ENCODE measurements at regions not wholly inside any gene's neighbourhood (a gene's known extent, or its start where the extent isn't known, plus 50 kb on each side); places are given as distances from the start of the nearest gene placed in this dataset.
"Not testable (repeated sequence)": the region's sequence is repeated elsewhere in the genome, so short reads cannot be mapped to it uniquely, and the experiment has no call there.

DNA sequence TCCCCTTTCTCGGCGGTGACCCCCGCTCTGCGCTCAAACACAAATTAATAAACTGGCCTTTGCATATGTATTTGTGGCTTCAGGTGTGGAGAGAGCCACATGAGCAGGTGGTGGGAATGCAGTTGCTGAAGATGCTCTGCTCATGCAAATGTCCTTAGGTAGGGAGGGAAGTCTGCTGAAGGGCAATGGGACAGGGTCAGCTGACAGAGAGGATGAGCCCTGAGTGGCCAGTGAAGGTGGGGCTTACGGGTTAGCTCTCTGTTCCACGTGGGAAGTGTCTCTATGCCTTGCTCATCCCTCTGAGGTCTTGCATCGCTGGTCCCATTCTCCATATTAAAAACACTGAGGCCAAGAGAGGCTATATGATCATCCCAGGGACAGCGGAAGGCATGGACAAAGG, 74.2 kb upstream of the CCL1 start:
- H3K9me3 ChIP-seq (ENCODE audit: control insufficient read depth, insufficient read depth, low read length), result no peaks in the 10 kb centered on the region
- H3K27me3 ChIP-seq (ENCODE audit: control insufficient read depth, insufficient read depth, low read length), result no peaks in the 10 kb centered on the region
- no peaks in the 10 kb centered on the region for H3K36me3 ChIP-seq (ENCODE audit: control insufficient read depth, insufficient read depth, low read length)
- no peak overlapping the region for H3K4me3 ChIP-seq (ENCODE audit: low read depth, low read length)
- H3K4me1 ChIP-seq (ENCODE audit: control insufficient read depth, insufficient read depth, low read length), result peaks cover 2% of the 10 kb centered on the region
- no peak overlapping the region for H3K9ac ChIP-seq (ENCODE audit: low read depth, low read length)

DNA sequence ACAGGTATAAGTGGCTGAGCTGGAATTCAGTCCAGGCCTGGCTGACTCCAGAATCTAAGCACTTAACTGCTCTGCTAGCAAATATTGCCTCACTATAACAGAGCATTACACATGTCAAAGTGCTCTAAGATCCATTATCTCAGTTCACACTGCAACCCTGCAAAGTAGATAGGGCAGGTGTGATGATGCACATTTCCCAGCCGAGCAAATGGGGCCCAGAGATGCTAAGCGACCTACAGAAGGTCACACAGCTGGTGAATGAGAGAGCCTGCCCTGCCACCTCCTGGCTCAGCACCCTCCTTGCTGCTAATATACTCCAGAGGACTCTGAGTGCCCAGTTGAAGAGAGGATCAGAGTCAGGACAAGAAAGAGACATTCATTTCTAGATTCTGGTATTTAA, 73.6 kb upstream of the CCL1 start:
- Histone ChIP-seq H3K9me3 (ENCODE audit: control insufficient read depth, insufficient read depth, low read length) (no peaks in the 10 kb centered on the region), H3K4me1 (ENCODE audit: control insufficient read depth, insufficient read depth, low read length) (peaks cover 2% of the 10 kb centered on the region), H3K36me3 (ENCODE audit: control insufficient read depth, insufficient read depth, low read length) (no peaks in the 10 kb centered on the region), H3K27me3 (ENCODE audit: control insufficient read depth, insufficient read depth, low read length) (no peaks in the 10 kb centered on the region), H3K4me3 (ENCODE audit: low read depth, low read length) (no peak overlapping the region), H3K9ac (ENCODE audit: low read depth, low read length) (no peak overlapping the region)

DNA sequence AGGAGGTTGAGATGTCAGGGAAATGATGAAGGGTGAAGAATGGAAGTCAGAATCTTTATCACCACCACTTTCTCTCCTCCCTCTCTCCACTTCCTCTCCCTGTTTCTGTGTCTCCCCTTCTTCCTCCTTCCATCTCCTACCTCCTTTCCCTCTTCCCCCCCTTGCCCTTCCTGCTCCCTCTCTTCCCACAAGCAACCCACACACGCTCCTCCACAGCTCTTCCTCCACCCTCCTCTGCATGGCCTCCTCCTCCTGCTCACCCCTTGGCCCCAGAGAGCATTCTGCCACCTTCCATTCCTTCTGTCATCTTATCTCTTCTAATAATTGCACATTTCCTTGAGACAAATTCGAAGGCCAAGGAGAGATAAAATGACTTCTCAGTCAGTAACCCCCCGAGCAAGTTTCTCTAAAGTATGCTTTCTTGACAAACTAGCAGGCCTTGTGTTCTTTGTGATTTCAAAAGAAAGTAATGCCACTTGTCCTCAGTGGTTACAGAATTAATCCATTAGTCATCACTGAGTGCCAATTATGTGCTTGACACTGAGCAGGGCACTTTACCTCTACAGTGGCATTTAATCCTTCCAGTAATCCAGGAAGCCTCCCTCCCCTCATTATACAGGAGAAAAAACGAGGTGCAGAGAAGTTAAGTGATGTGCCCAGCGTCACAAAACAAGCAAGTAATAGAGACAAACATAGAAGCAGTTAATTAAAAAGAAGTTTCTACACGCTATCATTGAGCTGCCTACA, 72.3 kb upstream of the CCL1 start:
- no peak overlapping the region for H3K4me3 ChIP-seq (ENCODE audit: low read depth, low read length)
- H3K9ac ChIP-seq (ENCODE audit: low read depth, low read length), result no peak overlapping the region
- H3K36me3 ChIP-seq (ENCODE audit: control insufficient read depth, insufficient read depth, low read length), result no peaks in the 10 kb centered on the region
- H3K27me3 ChIP-seq (ENCODE audit: control insufficient read depth, insufficient read depth, low read length), result no peaks in the 10 kb centered on the region
- H3K4me1 ChIP-seq (ENCODE audit: control insufficient read depth, insufficient read depth, low read length), result peaks cover 2% of the 10 kb centered on the region
- no peaks in the 10 kb centered on the region for H3K9me3 ChIP-seq (ENCODE audit: control insufficient read depth, insufficient read depth, low read length)

DNA sequence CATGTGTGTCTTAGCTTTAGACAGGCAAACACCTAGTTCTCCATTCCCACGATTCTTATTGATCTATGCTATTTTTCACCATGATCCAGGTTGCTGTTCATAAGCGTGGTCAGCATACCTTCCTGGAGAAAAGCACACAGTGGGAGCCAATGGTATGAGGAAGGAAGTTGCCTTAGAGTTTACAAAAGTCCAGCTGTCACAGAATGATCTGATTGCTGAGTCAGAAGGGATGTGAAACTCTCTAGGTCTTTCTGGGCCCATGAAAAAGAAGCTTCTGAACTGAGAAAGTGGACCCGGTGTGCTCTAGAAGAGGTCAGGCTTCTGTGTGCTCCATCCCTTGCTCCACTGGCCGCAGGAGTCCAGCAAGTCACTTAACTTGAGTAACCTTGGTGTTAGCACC, 71.0 kb upstream of the CCL1 start:
- H3K4me1 ChIP-seq (ENCODE audit: control insufficient read depth, insufficient read depth, low read length), result peaks cover 2% of the 10 kb centered on the region
- H3K9ac ChIP-seq (ENCODE audit: low read depth, low read length), result no peak overlapping the region
- H3K9me3 ChIP-seq (ENCODE audit: control insufficient read depth, insufficient read depth, low read length), result no peaks in the 10 kb centered on the region
- H3K4me3 ChIP-seq (ENCODE audit: low read depth, low read length), result no peak overlapping the region
- no peaks in the 10 kb centered on the region for H3K27me3 ChIP-seq (ENCODE audit: control insufficient read depth, insufficient read depth, low read length)
- no peaks in the 10 kb centered on the region for H3K36me3 ChIP-seq (ENCODE audit: control insufficient read depth, insufficient read depth, low read length)

DNA sequence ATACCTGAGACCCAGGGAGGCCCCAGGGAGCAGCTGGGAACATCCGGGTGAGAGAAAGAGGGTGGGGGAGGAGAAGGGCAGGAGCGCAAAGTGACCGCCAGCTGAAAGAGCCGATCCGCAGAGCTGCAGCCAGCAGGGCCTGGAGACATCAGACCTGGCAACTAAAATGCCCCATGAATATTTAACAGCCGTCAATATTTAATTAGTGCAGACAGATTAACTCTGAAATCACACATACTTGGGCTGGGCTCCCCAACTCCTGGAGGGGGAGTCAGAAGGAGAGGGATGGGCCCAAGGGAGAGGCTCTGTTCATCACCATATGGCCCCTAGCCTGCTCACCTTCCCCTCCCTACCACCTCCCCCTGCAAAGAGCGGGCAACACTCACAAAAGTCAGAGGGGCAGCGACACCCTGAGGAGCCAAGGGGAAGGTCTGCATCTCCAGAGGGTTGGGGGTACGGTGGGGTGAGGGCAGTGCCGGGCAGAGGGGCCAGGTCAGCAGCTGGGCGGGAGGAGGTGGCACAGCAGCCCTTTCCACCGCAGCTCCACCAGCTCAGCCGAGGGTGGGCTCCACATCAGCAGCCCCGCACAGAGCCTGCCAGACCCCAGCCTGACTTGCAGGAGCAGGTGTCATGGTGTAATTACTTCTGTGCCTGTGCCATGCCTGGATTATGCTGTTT, 61.9 kb upstream of the CCL1 start:
- H3K4me3 ChIP-seq (ENCODE audit: low read depth, low read length), result peak overlapping the region; percentile 41
- H3K9ac ChIP-seq (ENCODE audit: low read depth, low read length), result no peak overlapping the region
- H3K9me3 ChIP-seq (ENCODE audit: control insufficient read depth, insufficient read depth, low read length), result no peaks in the 10 kb centered on the region
- no peaks in the 10 kb centered on the region for H3K36me3 ChIP-seq (ENCODE audit: control insufficient read depth, insufficient read depth, low read length)
- no peaks in the 10 kb centered on the region for H3K4me1 ChIP-seq (ENCODE audit: control insufficient read depth, insufficient read depth, low read length)
- H3K27me3 ChIP-seq (ENCODE audit: control insufficient read depth, insufficient read depth, low read length), result peaks cover 3% of the 10 kb centered on the region

DNA sequence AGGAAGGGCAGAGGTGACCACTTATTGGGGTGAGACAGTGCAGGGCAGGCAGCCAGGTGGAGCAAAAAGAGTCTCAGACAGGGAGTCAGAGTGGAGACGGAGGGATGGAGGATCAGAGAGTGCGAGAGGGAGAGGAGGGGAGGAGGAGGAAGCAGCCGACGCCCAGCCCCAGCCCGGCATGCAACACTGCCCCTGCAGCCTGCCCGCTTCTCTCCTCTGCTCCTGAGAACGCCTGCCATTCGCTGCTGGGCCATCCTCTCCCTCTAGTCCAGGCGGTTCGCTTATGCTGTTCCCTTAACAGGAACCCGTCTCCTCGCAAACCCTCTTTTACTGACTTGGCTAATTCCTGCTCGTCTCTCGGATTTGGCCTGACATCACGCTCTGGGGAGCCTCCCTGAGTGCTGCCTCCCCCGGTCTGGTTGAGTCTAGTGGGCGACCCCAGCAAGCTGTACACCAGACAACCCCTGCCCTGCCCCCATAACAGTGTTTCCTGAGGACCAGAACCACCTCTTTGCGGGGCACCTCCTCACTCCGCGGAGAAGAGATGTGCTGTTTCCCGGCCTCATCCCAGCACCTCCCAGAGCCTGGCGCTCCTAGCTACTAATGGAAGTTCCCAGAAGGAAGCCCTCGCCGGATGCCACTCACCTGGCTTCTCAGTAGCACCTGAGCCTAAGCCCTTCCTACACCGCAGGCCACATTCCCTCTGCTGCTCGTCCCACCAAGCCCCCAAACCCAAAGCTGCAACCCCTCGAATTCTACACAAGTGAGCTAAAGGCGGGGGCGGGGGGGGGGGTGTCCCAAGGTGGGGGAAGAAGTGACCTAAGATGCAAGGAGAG, 61.2 kb upstream of the CCL1 start:
- peaks cover 3% of the 10 kb centered on the region for H3K27me3 ChIP-seq (ENCODE audit: control insufficient read depth, insufficient read depth, low read length)
- peak overlapping the region; percentile 53 for H3K4me3 ChIP-seq (ENCODE audit: low read depth, low read length)
- no peak overlapping the region for H3K9ac ChIP-seq (ENCODE audit: low read depth, low read length)

DNA sequence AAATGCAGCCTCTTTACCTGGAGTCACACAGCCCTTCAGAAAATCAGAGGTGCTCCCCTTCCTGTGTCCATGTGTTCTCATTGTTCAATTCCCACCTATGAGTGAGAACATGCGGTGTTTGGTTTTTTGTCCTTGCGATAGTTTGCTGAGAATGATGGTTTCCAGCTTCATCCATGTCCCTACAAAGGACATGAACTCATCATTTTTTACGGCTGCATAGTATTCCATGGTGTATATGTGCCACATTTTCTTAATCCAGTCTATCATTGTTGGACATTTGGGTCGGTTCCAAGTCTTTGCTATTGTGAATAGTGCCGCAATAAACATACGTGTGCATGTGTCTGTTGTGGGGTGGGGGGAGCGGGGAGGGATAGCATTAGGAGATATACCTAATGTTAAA, 60.3 kb upstream of the CCL1 start:
- not testable (repeated sequence) for H3K9ac ChIP-seq (ENCODE audit: low read depth, low read length); H3K9me3 ChIP-seq (ENCODE audit: control insufficient read depth, insufficient read depth, low read length); H3K4me3 ChIP-seq (ENCODE audit: low read depth, low read length); H3K27me3 ChIP-seq (ENCODE audit: control insufficient read depth, insufficient read depth, low read length); H3K36me3 ChIP-seq (ENCODE audit: control insufficient read depth, insufficient read depth, low read length); H3K4me1 ChIP-seq (ENCODE audit: control insufficient read depth, insufficient read depth, low read length)

More for the DNA sequence above, 61.2 kb upstream of the CCL1 start:
- H3K36me3 ChIP-seq (ENCODE audit: control insufficient read depth, insufficient read depth, low read length), result no peaks in the 10 kb centered on the region
- H3K4me1 ChIP-seq (ENCODE audit: control insufficient read depth, insufficient read depth, low read length), result no peaks in the 10 kb centered on the region
- H3K9me3 ChIP-seq (ENCODE audit: control insufficient read depth, insufficient read depth, low read length), result no peaks in the 10 kb centered on the region

DNA sequence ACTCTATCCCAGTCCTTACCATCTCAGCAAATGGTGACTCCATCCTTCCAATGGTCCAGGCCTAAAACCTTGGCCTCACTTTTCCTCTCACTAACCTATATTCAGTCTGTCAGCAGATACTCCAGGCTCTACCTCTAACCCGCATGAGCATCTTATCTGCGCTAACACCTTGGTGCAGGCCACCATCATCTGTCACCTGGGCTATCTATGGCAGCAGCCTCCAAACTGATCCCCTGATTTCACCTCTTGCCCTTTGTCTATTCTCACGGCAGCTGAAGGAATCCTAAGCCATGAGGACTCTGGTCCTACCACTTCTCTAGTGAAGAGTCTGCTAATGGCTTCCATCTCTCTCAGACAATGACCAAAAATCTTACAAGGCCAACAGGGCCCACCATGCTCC, 57.9 kb upstream of the CCL1 start:
- Histone ChIP-seq H3K9ac (ENCODE audit: low read depth, low read length) (no peak overlapping the region), H3K27me3 (ENCODE audit: control insufficient read depth, insufficient read depth, low read length) (peaks cover 6% of the 10 kb centered on the region), H3K4me3 (ENCODE audit: low read depth, low read length) (no peak overlapping the region), H3K36me3 (ENCODE audit: control insufficient read depth, insufficient read depth, low read length) (no peaks in the 10 kb centered on the region), H3K4me1 (ENCODE audit: control insufficient read depth, insufficient read depth, low read length) (no peaks in the 10 kb centered on the region), H3K9me3 (ENCODE audit: control insufficient read depth, insufficient read depth, low read length) (no peaks in the 10 kb centered on the region)

DNA sequence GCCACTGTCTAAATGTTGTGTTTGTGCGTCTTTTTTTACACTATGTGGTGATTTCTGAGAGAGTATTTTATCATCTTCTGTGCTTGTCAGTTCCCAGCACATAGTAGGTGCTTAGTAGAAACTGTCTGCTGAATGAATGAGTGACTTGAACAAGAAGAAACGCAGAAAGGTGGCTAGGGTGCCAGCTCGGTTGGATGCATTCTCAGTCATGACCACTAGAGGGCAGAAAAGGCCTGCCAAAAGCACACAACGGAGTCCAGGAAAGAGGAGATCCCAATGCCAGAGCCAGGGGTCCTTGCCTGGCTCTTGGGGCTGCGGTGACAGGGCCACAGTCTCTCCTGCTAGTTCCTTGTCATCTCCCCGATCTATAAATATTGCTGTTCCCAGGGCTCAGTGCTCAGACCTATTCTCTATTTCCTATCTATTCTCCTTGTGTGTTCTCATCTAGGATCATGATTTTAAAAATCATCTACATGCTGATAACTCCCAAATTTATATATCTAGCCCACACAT, 57.3 kb upstream of the CCL1 start:
- Histone ChIP-seq H3K36me3 (ENCODE audit: control insufficient read depth, insufficient read depth, low read length) (no peaks in the 10 kb centered on the region), H3K4me3 (ENCODE audit: low read depth, low read length) (no peak overlapping the region), H3K4me1 (ENCODE audit: control insufficient read depth, insufficient read depth, low read length) (no peaks in the 10 kb centered on the region), H3K9ac (ENCODE audit: low read depth, low read length) (no peak overlapping the region), H3K9me3 (ENCODE audit: control insufficient read depth, insufficient read depth, low read length) (no peaks in the 10 kb centered on the region), H3K27me3 (ENCODE audit: control insufficient read depth, insufficient read depth, low read length) (peaks cover 5% of the 10 kb centered on the region)

DNA sequence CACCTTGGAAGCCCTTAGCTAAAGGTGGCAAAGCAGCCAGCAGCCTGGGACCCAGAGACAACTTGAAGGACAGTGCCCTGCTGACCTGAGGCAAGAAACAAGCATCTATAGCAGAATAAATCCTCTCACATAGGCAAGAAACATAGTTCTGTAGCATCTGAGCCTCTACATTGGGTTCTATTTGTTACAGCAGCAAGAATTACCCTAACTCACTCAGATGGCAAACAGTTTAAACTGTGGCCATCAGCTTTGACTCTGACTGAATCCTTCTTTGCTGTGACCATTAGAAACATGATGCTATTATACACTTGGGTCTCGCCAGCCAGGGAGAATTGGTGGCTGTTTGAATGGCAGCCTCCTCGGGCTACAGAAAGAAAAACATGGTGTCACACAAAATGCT, 53.1 kb upstream of the CCL1 start:
- Histone ChIP-seq H3K9ac (ENCODE audit: low read depth, low read length) (no peak overlapping the region), H3K9me3 (ENCODE audit: control insufficient read depth, insufficient read depth, low read length) (no peaks in the 10 kb centered on the region), H3K4me1 (ENCODE audit: control insufficient read depth, insufficient read depth, low read length) (peaks cover 13% of the 10 kb centered on the region), H3K4me3 (ENCODE audit: low read depth, low read length) (no peak overlapping the region), H3K36me3 (ENCODE audit: control insufficient read depth, insufficient read depth, low read length) (no peaks in the 10 kb centered on the region), H3K27me3 (ENCODE audit: control insufficient read depth, insufficient read depth, low read length) (peaks cover 28% of the 10 kb centered on the region)

DNA sequence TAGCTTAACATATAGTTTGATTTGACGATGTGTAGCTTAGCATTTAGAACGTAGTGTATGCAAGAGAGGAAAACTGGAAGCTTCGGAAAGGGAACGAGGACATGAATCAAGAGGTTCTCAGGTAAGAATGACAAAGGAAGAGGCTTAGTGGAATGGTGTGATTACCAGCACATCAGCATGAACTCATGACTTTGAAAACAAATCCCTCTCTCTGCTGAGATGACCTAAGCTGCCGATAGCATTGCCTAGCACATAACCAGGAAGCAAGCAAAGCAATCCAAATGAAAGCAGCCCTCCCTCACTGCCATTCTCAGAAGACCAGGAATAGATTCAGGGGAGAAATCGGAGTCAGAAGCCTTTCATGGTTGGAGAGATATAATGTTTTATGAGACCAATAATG, 51.3 kb upstream of the CCL1 start:
- Histone ChIP-seq H3K4me3 (ENCODE audit: low read depth, low read length) (no peak overlapping the region), H3K4me1 (ENCODE audit: control insufficient read depth, insufficient read depth, low read length) (peaks cover 24% of the 10 kb centered on the region), H3K36me3 (ENCODE audit: control insufficient read depth, insufficient read depth, low read length) (no peaks in the 10 kb centered on the region), H3K9ac (ENCODE audit: low read depth, low read length) (no peak overlapping the region), H3K9me3 (ENCODE audit: control insufficient read depth, insufficient read depth, low read length) (no peaks in the 10 kb centered on the region), H3K27me3 (ENCODE audit: control insufficient read depth, insufficient read depth, low read length) (peaks cover 40% of the 10 kb centered on the region)

Data from iPS-15b (cell line).